Umbilical cord (tissue), 1 donor: ENCODE measurements at regions not wholly inside any gene's neighbourhood (a gene's known extent, or its start where the extent isn't known, plus 50 kb on each side); places are given as distances from the start of the nearest gene placed in this dataset.
A peak's percentile ranks its signal among the peaks of the same experiment; 100 is the strongest.
"Not testable (repeated sequence)": the region's sequence is repeated elsewhere in the genome, so short reads cannot be mapped to it uniquely, and the experiment has no call there.

ENCODE experiments used
- DNase-seq: peaks from one replicate; pipeline ENCODE4 v3.0.0-alpha.2; 2015; ENCODE audit warnings: low spot score

- DNase-seq, result no peak
Observed at GRCh38 chr2:225891013-225891412, 491.5 kb downstream of the NYAP2 start.

- peak; percentile 64 for DNase-seq
Observed at GRCh38 chr2:225889452-225889851, 489.9 kb downstream of the NYAP2 start.

GRCh38 chr2:225867071-225867470 lies 467.6 kb downstream of the NYAP2 start:
- no peak for DNase-seq

- DNase-seq, result no peak
Observed at GRCh38 chr2:225865468-225865867, 466.0 kb downstream of the NYAP2 start.

GRCh38 chr2:225864394-225864793 lies 464.9 kb downstream of the NYAP2 start:
- DNase-seq, result no peak

GRCh38 chr2:225842939-225843338 lies 443.4 kb downstream of the NYAP2 start:
- no peak for DNase-seq

GRCh38 chr2:225841314-225841713 lies 441.8 kb downstream of the NYAP2 start:
- DNase-seq, result no peak

GRCh38 chr2:225837328-225837727 lies 437.8 kb downstream of the NYAP2 start:
- DNase-seq, result no peak

GRCh38 chr2:225824748-225825449 lies 425.4 kb downstream of the NYAP2 start:
- DNase-seq, result no peak

- DNase-seq, result no peak
Observed at GRCh38 chr2:225821351-225821750, 421.8 kb downstream of the NYAP2 start.

- no peak for DNase-seq
Observed at GRCh38 chr2:225820826-225821225, 421.3 kb downstream of the NYAP2 start.

GRCh38 chr2:225814554-225814953 lies 415.0 kb downstream of the NYAP2 start:
- DNase-seq, result peak; percentile 18

GRCh38 chr2:225806105-225806504 lies 406.6 kb downstream of the NYAP2 start:
- DNase-seq, result no peak

- not testable (repeated sequence) for DNase-seq
Observed at GRCh38 chr2:225802076-225802475, 402.6 kb downstream of the NYAP2 start.

- DNase-seq, result no peak
Observed at GRCh38 chr2:225797394-225797793, 397.9 kb downstream of the NYAP2 start.

GRCh38 chr2:225794652-225795400 lies 395.3 kb downstream of the NYAP2 start:
- DNase-seq, result no peak

- no peak for DNase-seq
Observed at GRCh38 chr2:225793736-225794550, 394.4 kb downstream of the NYAP2 start.

GRCh38 chr2:225788571-225789094 lies 389.1 kb downstream of the NYAP2 start:
- no peak for DNase-seq

- no peak for DNase-seq
Observed at GRCh38 chr2:225787497-225787896, 388.0 kb downstream of the NYAP2 start.

GRCh38 chr2:225781991-225782390 lies 382.5 kb downstream of the NYAP2 start:
- DNase-seq, result no peak

GRCh38 chr2:225781145-225781544 lies 381.6 kb downstream of the NYAP2 start:
- no peak for DNase-seq

- DNase-seq, result no peak
Observed at GRCh38 chr2:225779829-225780228, 380.3 kb downstream of the NYAP2 start.
